ENCODE measurements at regions not wholly inside any gene's neighbourhood (a gene's known extent, or its start where the extent isn't known, plus 50 kb on each side); places are given as distances from the start of the nearest gene placed in this dataset.
A peak's percentile ranks its signal among the peaks of the same experiment; 100 is the strongest.

GRCh38 chr6:26739811-26740210 is 80.3 kb upstream of the ZNF322 start:
- no peak overlapping the region for H3K27ac ChIP-seq (ENCODE audit: control insufficient read depth, insufficient read depth, low read length)
- no peaks in the 10 kb centered on the region for H3K9me1 ChIP-seq (ENCODE audit: control insufficient read depth, extremely low read depth, insufficient read depth, low read length)
- H4K20me1 ChIP-seq (ENCODE audit: control insufficient read depth, extremely low read depth, insufficient read depth, low read length): no peaks in the 10 kb centered on the region
- no peaks in the 10 kb centered on the region for H3K36me3 ChIP-seq (ENCODE audit: control insufficient read depth in 2 of 2, extremely low read depth in 1 of 2, insufficient read depth in 2 of 2, low read length in 2 of 2)
- no peak overlapping the region for H3K4me3 ChIP-seq (ENCODE audit: control insufficient read depth in 2 of 3, extremely low read depth in 1 of 3, insufficient read depth in 2 of 3, low read depth in 1 of 3, low read length in 3 of 3)
- no peak overlapping the region for H3K9ac ChIP-seq (ENCODE audit: control insufficient read depth, extremely low read depth, insufficient read depth, low read length)
- DNase-seq (ENCODE audit: low read depth, low spot score): no peak
- dilution Hi-C loops (cut with MboI; ENCODE audit: extremely low pct_ligation_motif_present, low sequenced_read_pairs): no loop called here
- TF ChIP-seq, protein P1, sequence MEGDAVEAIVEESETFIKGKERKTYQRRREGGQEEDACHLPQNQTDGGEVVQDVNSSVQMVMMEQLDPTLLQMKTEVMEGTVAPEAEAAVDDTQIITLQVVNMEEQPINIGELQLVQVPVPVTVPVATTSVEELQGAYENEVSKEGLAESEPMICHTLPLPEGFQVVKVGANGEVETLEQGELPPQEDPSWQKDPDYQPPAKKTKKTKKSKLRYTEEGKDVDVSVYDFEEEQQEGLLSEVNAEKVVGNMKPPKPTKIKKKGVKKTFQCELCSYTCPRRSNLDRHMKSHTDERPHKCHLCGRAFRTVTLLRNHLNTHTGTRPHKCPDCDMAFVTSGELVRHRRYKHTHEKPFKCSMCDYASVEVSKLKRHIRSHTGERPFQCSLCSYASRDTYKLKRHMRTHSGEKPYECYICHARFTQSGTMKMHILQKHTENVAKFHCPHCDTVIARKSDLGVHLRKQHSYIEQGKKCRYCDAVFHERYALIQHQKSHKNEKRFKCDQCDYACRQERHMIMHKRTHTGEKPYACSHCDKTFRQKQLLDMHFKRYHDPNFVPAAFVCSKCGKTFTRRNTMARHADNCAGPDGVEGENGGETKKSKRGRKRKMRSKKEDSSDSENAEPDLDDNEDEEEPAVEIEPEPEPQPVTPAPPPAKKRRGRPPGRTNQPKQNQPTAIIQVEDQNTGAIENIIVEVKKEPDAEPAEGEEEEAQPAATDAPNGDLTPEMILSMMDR (optimal IDR thresholded peaks at IDR 0.05 in 1 of 3, IDR thresholded peaks at IDR 0.05 in 1 of 3, conservative IDR thresholded peaks at IDR 0.05 in 1 of 3; ENCODE audit: extremely low read depth in 1 of 3, insufficient read depth in 2 of 3, low read length in 3 of 3): no peak
- no peak for TF ChIP-seq EZH2 (IDR thresholded peaks at IDR 0.05; ENCODE audit: low read length)
- H3K79me2 ChIP-seq (ENCODE audit: control insufficient read depth, insufficient read depth, low read length): no peaks in the 10 kb centered on the region
- no peak overlapping the region for H3K4me2 ChIP-seq (ENCODE audit: control insufficient read depth, extremely low read depth, insufficient read depth, low read depth, low read length)
- no peak for FAIRE-seq
- no peaks in the 10 kb centered on the region for H3K9me3 ChIP-seq (ENCODE audit: control insufficient read depth, low read depth, low read length)
- no peak overlapping the region for H2AFZ ChIP-seq (ENCODE audit: control insufficient read depth, low read length)
- H3K4me1 ChIP-seq (ENCODE audit: control insufficient read depth, extremely low read depth, insufficient read depth, low read length): peaks cover 3% of the 10 kb centered on the region
- H3K27me3 ChIP-seq (ENCODE audit: control insufficient read depth, extremely low read depth, insufficient read depth, low read length): peaks cover 7% of the 10 kb centered on the region

DNA sequence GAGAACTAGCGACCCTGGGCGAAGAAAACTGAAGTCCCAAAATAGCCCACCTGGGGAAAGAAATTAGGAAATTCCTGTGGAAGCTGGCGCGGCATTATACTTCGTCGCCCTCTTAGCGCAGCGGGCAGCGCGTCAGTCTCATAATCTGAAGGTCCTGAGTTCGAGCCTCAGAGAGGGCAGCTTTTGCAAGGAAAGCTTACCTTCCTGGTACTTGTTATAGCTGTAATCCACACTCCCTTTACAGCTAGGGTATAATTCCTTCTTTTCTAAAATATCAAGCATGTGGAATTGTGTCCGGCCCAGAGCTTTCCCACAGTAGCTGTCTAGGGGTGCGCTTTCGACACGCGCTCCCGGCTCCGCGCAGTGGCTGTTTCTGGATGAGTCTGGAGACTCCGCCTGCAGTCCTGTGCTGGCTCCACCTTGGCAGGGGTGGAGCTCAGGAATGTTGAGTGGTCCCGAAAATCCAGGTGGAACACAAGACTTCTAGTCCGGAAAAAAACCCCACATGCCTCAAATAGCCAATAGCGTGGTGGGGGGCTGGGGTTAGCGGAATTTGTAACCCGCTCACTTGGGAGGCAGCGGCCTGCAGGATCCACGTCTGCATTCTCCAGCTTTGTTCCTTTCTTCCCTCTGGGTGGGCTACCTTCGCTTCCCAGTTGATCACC is 83.7 kb upstream of the ZNF322 start:
- H4K20me1 ChIP-seq (ENCODE audit: control insufficient read depth, extremely low read depth, insufficient read depth, low read length): no peaks in the 10 kb centered on the region
- H3K27me3 ChIP-seq (ENCODE audit: control insufficient read depth, extremely low read depth, insufficient read depth, low read length): peaks cover 14% of the 10 kb centered on the region
- H3K27ac ChIP-seq (ENCODE audit: control insufficient read depth, insufficient read depth, low read length): no peak overlapping the region
- no peaks in the 10 kb centered on the region for H3K36me3 ChIP-seq (ENCODE audit: control insufficient read depth in 2 of 2, extremely low read depth in 1 of 2, insufficient read depth in 2 of 2, low read length in 2 of 2)
- peak overlapping the region; percentile 15 to 71 (median 51) for H3K4me3 ChIP-seq (ENCODE audit: control insufficient read depth in 2 of 3, extremely low read depth in 1 of 3, insufficient read depth in 2 of 3, low read depth in 1 of 3, low read length in 3 of 3)
- H2AFZ ChIP-seq (ENCODE audit: control insufficient read depth, low read length): peak overlapping the region; percentile 17
- no peaks in the 10 kb centered on the region for H3K9me1 ChIP-seq (ENCODE audit: control insufficient read depth, extremely low read depth, insufficient read depth, low read length)
- no peaks in the 10 kb centered on the region for H3K79me2 ChIP-seq (ENCODE audit: control insufficient read depth, insufficient read depth, low read length)
- no peaks in the 10 kb centered on the region for H3K9me3 ChIP-seq (ENCODE audit: control insufficient read depth, low read depth, low read length)
- TF ChIP-seq, protein P1 (optimal IDR thresholded peaks at IDR 0.05 in 1 of 3, IDR thresholded peaks at IDR 0.05 in 1 of 3, conservative IDR thresholded peaks at IDR 0.05 in 1 of 3; ENCODE audit: extremely low read depth in 1 of 3, insufficient read depth in 2 of 3, low read length in 3 of 3): no peak
- TF ChIP-seq EZH2 (IDR thresholded peaks at IDR 0.05; ENCODE audit: low read length): no peak
- no peak overlapping the region for H3K9ac ChIP-seq (ENCODE audit: control insufficient read depth, extremely low read depth, insufficient read depth, low read length)
- H3K4me1 ChIP-seq (ENCODE audit: control insufficient read depth, extremely low read depth, insufficient read depth, low read length): peaks cover 3% of the 10 kb centered on the region
- no peak for FAIRE-seq
- H3K4me2 ChIP-seq (ENCODE audit: control insufficient read depth, extremely low read depth, insufficient read depth, low read depth, low read length): peak overlapping the region; percentile 78
- no peak for DNase-seq (ENCODE audit: low read depth, low spot score)
- dilution Hi-C loops (cut with MboI; ENCODE audit: extremely low pct_ligation_motif_present, low sequenced_read_pairs): no loop called here
